Lung (tissue), 11 donors: ENCODE measurements at regions not wholly inside any gene's neighbourhood (a gene's known extent, or its start where the extent isn't known, plus 50 kb on each side); places are given as distances from the start of the nearest gene placed in this dataset.

Experiments used
- ATAC-seq: fragments of 200-7000 bp; cut with Tn5 transposase; one replicate; pipeline ENCODE4 v1.9.1; 2020; ENCODE audit warnings: moderate number of reproducible peaks; ENCODE audit not compliant: insufficient read depth, low FRiP score
- DNase-seq, 3 donors: peaks; one replicate each; pipeline ENCODE4 v3.0.0-alpha.2; 2013 to 2017
- H3K27ac ChIP-seq, 2 donors: one replicate each; pipeline ENCODE4 v1.5.1; 2013; ENCODE audit warnings: mild to moderate bottlenecking in 2 of 2, moderate library complexity in 2 of 2, control low read depth in 1 of 2, inconsistent platforms in 1 of 2, low read depth in 1 of 2, low read length in 1 of 2
- H3K27me3 ChIP-seq, 3 donors: one replicate each; pipeline ENCODE4 v1.5.1; 2013; ENCODE audit warnings: low read length in 2 of 3; ENCODE audit not compliant: control insufficient read depth in 3 of 3, insufficient read depth in 3 of 3
- H3K36me3 ChIP-seq, 4 donors: one replicate each; pipeline ENCODE4 v1.5.1; 2013; ENCODE audit warnings: low read length in 4 of 4, mild to moderate bottlenecking in 1 of 4, moderate library complexity in 1 of 4; ENCODE audit not compliant: control insufficient read depth in 4 of 4, insufficient read depth in 4 of 4
- H3K4me1 ChIP-seq, 5 donors: one replicate each; pipeline ENCODE4 v1.5.1; 2013; ENCODE audit warnings: low read length in 5 of 5, mild to moderate bottlenecking in 2 of 5, moderate library complexity in 1 of 5; ENCODE audit not compliant: control insufficient read depth in 5 of 5, insufficient read depth in 5 of 5
- H3K4me3 ChIP-seq: one replicate; pipeline ENCODE4 v1.5.1; 2013; ENCODE audit warnings: mild to moderate bottlenecking, control low read depth, moderate library complexity
- H3K9ac ChIP-seq, 2 donors: one replicate each; pipeline ENCODE4 v1.5.1; 2013; ENCODE audit warnings: low read length in 2 of 2, control low read depth in 1 of 2; ENCODE audit not compliant: insufficient read depth in 1 of 2
- H3K9me3 ChIP-seq, 4 donors: one replicate each; pipeline ENCODE4 v1.5.1; 2013; ENCODE audit warnings: low read length in 3 of 4, mild to moderate bottlenecking in 1 of 4, moderate library complexity in 1 of 4; ENCODE audit not compliant: control insufficient read depth in 4 of 4, insufficient read depth in 3 of 4
- WGBS, 2 donors: extraction: QIAGEN DNeasy Blood & Tissue Kit; methylation state at CpG; one replicate each; pipeline ENCODE4 v1.1.7; 2013; 5-methylcytosine and 5-hydroxymethylcytosine counted together
- TF ChIP-seq, protein P1 (sequence below): IDR thresholded peaks from 2 replicates; pipeline ENCODE4 v1.5.1; 2012; ENCODE audit warnings: mild to moderate bottlenecking; ENCODE audit errors: control extremely low read depth, extremely low read depth
- donor health status: control.
- donor health status: control.
- donor health status: Bipolar disorder and iron deficiency.
- donor health status: healthy.
- donor health status: DM: yes; HTN: yes; CAD: no.

- Histone ChIP-seq H3K27ac (no peak overlapping the region), H3K36me3 (no peaks in the 10 kb centered on the region), H3K9ac (no peak overlapping the region), H3K9me3 (no peaks in the 10 kb centered on the region), H3K4me1 (no peaks in the 10 kb centered on the region), H3K27me3 (no peaks in the 10 kb centered on the region), H3K4me3 (no peak overlapping the region)
- 50 to 52% methylated on average over 2 of the region's 2 CpGs for WGBS, 2 donors
- peak in 2 of 3 donors; percentile 17 to 29 for DNase-seq
- ATAC-seq = no peak
- TF ChIP-seq, protein P1, sequence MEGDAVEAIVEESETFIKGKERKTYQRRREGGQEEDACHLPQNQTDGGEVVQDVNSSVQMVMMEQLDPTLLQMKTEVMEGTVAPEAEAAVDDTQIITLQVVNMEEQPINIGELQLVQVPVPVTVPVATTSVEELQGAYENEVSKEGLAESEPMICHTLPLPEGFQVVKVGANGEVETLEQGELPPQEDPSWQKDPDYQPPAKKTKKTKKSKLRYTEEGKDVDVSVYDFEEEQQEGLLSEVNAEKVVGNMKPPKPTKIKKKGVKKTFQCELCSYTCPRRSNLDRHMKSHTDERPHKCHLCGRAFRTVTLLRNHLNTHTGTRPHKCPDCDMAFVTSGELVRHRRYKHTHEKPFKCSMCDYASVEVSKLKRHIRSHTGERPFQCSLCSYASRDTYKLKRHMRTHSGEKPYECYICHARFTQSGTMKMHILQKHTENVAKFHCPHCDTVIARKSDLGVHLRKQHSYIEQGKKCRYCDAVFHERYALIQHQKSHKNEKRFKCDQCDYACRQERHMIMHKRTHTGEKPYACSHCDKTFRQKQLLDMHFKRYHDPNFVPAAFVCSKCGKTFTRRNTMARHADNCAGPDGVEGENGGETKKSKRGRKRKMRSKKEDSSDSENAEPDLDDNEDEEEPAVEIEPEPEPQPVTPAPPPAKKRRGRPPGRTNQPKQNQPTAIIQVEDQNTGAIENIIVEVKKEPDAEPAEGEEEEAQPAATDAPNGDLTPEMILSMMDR = no peak
These were observed 1494.0 kb upstream of the CDH8 start for GRCh38 chr16:63530208-63530607.

- DNase-seq (no peak), ATAC-seq (no peak)
- no peak overlapping the region for H3K4me3 ChIP-seq
- TF ChIP-seq, protein P1 = no peak
- no peaks in the 10 kb centered on the region for H3K4me1 ChIP-seq
- no peaks in the 10 kb centered on the region for H3K9me3 ChIP-seq
- H3K36me3 ChIP-seq = no peaks in the 10 kb centered on the region
- no peaks in the 10 kb centered on the region for H3K27me3 ChIP-seq
- 87 to 93% methylated on average over 3 of the region's 3 CpGs for WGBS, 2 donors
- H3K9ac ChIP-seq = no peak overlapping the region
- H3K27ac ChIP-seq = no peak overlapping the region
These were observed 1491.2 kb upstream of the CDH8 start for GRCh38 chr16:63527404-63527803.

GRCh38 chr16:63516394-63516793 is 1480.2 kb upstream of the CDH8 start:
- WGBS, 2 donors = 75 to 78% methylated on average over 4 of the region's 4 CpGs
- TF ChIP-seq, protein P1 = no peak
- ATAC-seq (no peak), DNase-seq (no peak)
- Histone ChIP-seq H3K27ac (no peak overlapping the region), H3K4me1 (no peaks in the 10 kb centered on the region), H3K4me3 (no peak overlapping the region), H3K9me3 (no peaks in the 10 kb centered on the region), H3K27me3 (no peaks in the 10 kb centered on the region), H3K36me3 (no peaks in the 10 kb centered on the region), H3K9ac (no peak overlapping the region)

DNA sequence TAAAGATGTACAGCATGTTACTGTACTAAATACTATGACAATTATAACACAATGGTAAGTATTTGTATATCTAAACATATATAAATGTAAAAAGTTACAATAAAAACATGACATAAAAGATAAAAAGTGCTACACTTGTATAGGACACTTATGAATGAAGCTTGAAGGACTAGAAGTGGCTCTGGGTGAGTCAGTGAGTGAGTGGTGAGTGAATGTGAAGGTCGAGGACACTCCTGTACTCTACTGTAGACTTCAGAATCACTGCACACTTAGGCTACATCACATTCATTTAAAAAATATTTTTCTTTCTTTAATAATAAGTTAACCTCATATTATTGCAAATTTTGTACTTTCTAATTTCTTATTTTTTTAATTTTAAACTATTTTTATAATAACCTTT is 1476.7 kb upstream of the CDH8 start:
- no peaks in the 10 kb centered on the region for H3K9me3 ChIP-seq
- H3K27ac ChIP-seq = no peak overlapping the region
- ATAC-seq (no peak), DNase-seq (no peak)
- H3K4me3 ChIP-seq = no peak overlapping the region
- H3K36me3 ChIP-seq = no peaks in the 10 kb centered on the region
- TF ChIP-seq, protein P1 = no peak
- no peaks in the 10 kb centered on the region for H3K27me3 ChIP-seq
- WGBS, 2 donors = 48 to 62% methylated on average over 1 of the region's 1 CpG
- H3K4me1 ChIP-seq = no peaks in the 10 kb centered on the region
- no peak overlapping the region for H3K9ac ChIP-seq
